ENCODE measurements at regions not wholly inside any gene's neighbourhood (a gene's known extent, or its start where the extent isn't known, plus 50 kb on each side); places are given as distances from the start of the nearest gene placed in this dataset.

DNA sequence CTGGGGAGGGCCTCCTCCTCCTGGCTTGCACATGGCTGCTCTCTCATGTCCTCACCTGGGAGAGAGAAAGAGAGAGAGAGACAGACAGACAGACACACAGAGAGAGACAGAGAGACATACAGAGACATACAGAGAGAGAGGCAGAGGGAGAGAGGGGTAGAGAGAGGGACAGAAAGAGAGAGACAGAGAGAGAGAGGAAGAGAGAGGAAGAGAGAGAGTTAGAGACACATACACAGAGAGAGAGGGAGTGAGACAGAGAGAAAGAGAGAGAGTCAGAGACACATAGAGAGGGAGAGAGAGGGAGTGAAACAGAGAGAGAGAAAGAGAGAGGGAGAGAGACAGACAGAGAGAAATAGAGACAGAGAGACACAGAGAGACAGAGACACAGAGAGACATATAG, 103.6 kb upstream of the ESRRB start:
- in situ Hi-C loops (cut with HindIII; ENCODE audit: low pct_ligation_motif_present, low sequenced_read_pairs): no loop called here
- no peaks in the 10 kb centered on the region for H3K27me3 ChIP-seq (replicated peaks)
- H3K4me3 ChIP-seq (ENCODE audit: low read depth, low read length): no peak overlapping the region
- DNase-seq: no peak
- no peaks in the 10 kb centered on the region for H3K36me3 ChIP-seq (replicated peaks)
- TF ChIP-seq, protein P1, sequence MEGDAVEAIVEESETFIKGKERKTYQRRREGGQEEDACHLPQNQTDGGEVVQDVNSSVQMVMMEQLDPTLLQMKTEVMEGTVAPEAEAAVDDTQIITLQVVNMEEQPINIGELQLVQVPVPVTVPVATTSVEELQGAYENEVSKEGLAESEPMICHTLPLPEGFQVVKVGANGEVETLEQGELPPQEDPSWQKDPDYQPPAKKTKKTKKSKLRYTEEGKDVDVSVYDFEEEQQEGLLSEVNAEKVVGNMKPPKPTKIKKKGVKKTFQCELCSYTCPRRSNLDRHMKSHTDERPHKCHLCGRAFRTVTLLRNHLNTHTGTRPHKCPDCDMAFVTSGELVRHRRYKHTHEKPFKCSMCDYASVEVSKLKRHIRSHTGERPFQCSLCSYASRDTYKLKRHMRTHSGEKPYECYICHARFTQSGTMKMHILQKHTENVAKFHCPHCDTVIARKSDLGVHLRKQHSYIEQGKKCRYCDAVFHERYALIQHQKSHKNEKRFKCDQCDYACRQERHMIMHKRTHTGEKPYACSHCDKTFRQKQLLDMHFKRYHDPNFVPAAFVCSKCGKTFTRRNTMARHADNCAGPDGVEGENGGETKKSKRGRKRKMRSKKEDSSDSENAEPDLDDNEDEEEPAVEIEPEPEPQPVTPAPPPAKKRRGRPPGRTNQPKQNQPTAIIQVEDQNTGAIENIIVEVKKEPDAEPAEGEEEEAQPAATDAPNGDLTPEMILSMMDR (IDR thresholded peaks at IDR 0.05; ENCODE audit: low read depth, low read length, missing control alignments): no peak
- H3K27ac ChIP-seq: no peak overlapping the region

DNA sequence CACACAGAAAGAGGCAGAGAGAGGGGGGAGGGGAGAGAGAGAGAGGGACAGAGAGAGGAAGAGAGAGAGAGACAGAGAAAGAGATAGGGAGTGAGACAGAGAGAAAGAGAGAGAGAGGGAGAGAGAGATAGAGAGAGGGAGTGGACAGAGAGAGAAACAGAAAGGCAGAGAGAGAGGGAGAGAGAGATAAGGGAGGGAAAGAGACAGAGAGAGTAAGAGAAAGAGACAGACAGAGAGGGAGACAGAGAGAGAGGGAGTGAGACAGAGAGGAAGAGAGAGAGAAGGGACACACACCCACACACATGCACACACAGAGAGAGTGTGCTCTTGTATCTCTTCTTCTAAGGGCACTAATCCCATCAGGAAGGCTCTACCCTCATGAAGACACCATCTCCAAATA, 103.2 kb upstream of the ESRRB start:
- Histone ChIP-seq H3K27ac (no peak overlapping the region), H3K27me3 (replicated peaks) (no peaks in the 10 kb centered on the region), H3K4me3 (ENCODE audit: low read depth, low read length) (no peak overlapping the region), H3K36me3 (replicated peaks) (no peaks in the 10 kb centered on the region)
- TF ChIP-seq, protein P1 (IDR thresholded peaks at IDR 0.05; ENCODE audit: low read depth, low read length, missing control alignments): no peak
- in situ Hi-C loops (cut with HindIII; ENCODE audit: low pct_ligation_motif_present, low sequenced_read_pairs): no loop called here
- DNase-seq: no peak

DNA sequence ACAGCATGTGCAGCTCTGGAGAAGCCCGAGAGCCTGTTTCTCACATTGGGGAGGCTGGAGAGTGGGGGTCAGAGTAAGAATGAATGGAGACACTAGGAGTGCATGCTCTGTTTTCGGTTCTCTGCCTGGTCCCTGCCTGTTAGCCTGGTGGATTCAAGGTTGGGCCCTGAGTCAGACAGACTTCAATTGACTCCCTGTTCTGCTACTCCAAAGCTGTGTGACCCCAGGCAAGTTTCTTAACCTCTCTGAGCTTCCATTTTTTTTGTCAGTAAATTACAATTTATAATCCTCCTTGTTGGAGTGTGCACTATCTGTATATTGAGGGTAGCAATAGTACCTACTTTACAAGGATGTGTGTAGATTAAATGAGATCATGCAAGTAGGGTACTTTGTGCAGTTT, 102.6 kb upstream of the ESRRB start:
- H3K27me3 ChIP-seq (replicated peaks): no peaks in the 10 kb centered on the region
- no peak for DNase-seq
- in situ Hi-C loops (cut with HindIII; ENCODE audit: low pct_ligation_motif_present, low sequenced_read_pairs): no loop called here
- H3K36me3 ChIP-seq (replicated peaks): no peaks in the 10 kb centered on the region
- TF ChIP-seq, protein P1 (IDR thresholded peaks at IDR 0.05; ENCODE audit: low read depth, low read length, missing control alignments): no peak
- no peak overlapping the region for H3K4me3 ChIP-seq (ENCODE audit: low read depth, low read length)
- no peak overlapping the region for H3K27ac ChIP-seq

DNA sequence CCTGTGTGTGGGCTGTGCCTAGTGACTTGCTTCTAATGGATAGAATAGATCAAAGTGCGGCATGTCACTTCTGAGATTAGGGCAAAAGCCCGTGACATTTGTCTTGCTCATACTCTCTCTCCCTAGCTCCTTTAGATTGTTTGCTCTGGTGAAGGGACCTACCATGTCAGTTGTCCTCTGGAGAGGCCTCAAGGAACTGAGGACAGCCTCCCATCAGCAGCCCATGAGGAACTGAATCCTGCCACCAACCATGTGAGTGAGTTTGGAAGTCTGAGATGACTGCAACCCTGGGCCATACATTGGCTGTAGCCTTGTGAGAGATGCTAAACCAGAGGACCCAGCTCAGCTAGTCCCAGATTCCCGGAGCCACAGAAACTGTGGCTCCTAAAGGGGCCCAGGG, 101.6 kb upstream of the ESRRB start:
- in situ Hi-C loops (cut with HindIII; ENCODE audit: low pct_ligation_motif_present, low sequenced_read_pairs): no loop called here
- Histone ChIP-seq H3K36me3 (replicated peaks) (no peaks in the 10 kb centered on the region), H3K27ac (no peak overlapping the region), H3K27me3 (replicated peaks) (no peaks in the 10 kb centered on the region), H3K4me3 (ENCODE audit: low read depth, low read length) (no peak overlapping the region)
- TF ChIP-seq, protein P1 (IDR thresholded peaks at IDR 0.05; ENCODE audit: low read depth, low read length, missing control alignments): no peak
- DNase-seq: no peak

DNA sequence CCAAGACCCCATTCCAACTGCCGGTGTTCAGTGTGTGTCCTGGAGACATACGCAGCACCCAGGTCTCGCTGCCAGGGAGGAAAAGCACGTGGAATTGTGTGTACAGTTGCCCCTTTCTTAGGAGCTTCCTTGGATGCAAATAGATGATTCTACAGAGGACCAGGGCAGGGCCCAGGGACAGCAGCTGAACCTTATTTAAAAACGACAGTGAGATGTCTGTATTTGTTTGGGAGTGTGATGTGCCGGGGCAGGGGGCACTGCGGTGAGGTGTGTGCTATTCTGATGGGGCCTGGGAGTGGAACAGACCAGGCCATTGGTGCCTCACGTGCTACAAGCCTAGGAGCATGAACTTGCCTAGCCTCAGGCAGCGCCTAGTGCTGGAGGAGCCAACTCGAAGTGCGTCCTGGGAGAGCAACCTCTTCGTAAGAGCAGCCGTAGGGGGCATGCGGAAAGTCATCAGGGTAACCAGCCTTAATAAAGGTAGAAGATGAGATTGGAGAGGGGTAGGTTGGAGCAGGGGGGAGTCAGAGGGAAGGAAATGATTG, 98.3 kb upstream of the ESRRB start:
- Histone ChIP-seq H3K27me3 (replicated peaks) (no peaks in the 10 kb centered on the region), H3K36me3 (replicated peaks) (no peaks in the 10 kb centered on the region), H3K27ac (no peak overlapping the region), H3K4me3 (ENCODE audit: low read depth, low read length) (no peak overlapping the region)
- TF ChIP-seq, protein P1 (IDR thresholded peaks at IDR 0.05; ENCODE audit: low read depth, low read length, missing control alignments): no peak
- DNase-seq: no peak
- in situ Hi-C loops (cut with HindIII; ENCODE audit: low pct_ligation_motif_present, low sequenced_read_pairs): no loop called here

DNA sequence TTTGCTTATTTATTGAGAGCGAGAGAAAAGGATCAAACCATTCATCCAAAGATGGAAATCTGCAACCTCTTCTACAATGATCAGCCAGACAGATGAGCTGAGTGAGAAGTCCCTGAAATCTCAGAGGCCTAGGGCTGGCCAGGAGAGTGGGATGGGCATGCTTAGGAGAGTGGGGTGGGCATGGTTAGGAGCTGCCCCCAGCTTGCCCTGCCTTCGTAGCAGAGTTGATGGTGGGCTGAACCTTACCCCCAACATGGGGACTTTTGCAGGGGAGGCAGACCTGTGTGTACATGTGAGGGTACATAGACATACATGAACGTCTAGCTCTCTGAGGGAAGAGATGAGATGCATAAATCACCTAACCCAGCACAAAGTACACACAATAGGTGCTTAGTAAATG, 95.7 kb upstream of the ESRRB start:
- Histone ChIP-seq H3K27me3 (replicated peaks) (no peaks in the 10 kb centered on the region), H3K27ac (no peak overlapping the region), H3K4me3 (ENCODE audit: low read depth, low read length) (no peak overlapping the region), H3K36me3 (replicated peaks) (no peaks in the 10 kb centered on the region)
- TF ChIP-seq, protein P1 (IDR thresholded peaks at IDR 0.05; ENCODE audit: low read depth, low read length, missing control alignments): no peak
- in situ Hi-C loops (cut with HindIII; ENCODE audit: low pct_ligation_motif_present, low sequenced_read_pairs): no loop called here
- no peak for DNase-seq

Data from brain microvascular endothelial cell (primary cell).